ENCODE measurements at regions not wholly inside any gene's neighbourhood (a gene's known extent, or its start where the extent isn't known, plus 50 kb on each side); places are given as distances from the start of the nearest gene placed in this dataset.

DNA sequence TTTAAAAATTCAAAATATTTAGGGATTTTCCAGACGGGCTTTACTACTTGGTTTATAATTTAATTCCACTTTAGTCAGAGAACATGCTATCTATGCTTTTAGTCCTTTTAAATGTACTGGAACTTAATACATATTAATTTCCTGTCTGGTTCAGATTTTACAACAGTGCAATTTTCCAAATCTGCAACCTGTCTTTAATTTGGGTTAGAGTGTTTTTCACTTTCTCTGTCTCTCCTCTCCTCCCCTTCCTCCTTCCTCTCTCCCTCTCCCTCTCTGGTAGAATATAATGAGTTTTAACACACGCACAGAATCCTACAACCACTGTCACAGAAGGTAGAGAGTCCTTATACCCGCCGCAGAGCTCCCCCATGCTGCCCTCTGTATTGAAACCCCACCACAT is 950.7 kb downstream of the BRD1 start:
- CTCF ChIA-PET = no interaction called here
- no peak for DNase-seq
- no peaks in the 10 kb centered on the region for H3K4me1 Mint-ChIP-seq
- POLR2A ChIA-PET = no interaction called here
- WGBS (ENCODE audit: insufficient coverage) = 100% methylated on average over 2 of the region's 4 CpGs
- Histone ChIP-seq H3K4me3 (ENCODE audit: control extremely low read depth in 1 of 5, extremely low read depth in 1 of 5, insufficient read depth in 1 of 5, low read depth in 2 of 5, low read length in 4 of 5) (no peak overlapping the region), H3K27ac (ENCODE audit: low read length in 2 of 2) (no peak overlapping the region), H3K9ac (ENCODE audit: low read length) (no peak overlapping the region), H4K20me1 (ENCODE audit: control insufficient read depth, insufficient read depth, low read length, poor library complexity, severe bottlenecking) (no peaks in the 10 kb centered on the region), H3K4me1 (ENCODE audit: control insufficient read depth in 2 of 2, insufficient read depth in 2 of 2, low read length in 2 of 2) (no peaks in the 10 kb centered on the region), H3K27me3 (replicated peaks in 1 of 4; ENCODE audit: control extremely low read depth in 1 of 4, control insufficient read depth in 3 of 4, insufficient read depth in 4 of 4, low read length in 3 of 4) (no peaks in the 10 kb centered on the region), H2AFZ (ENCODE audit: insufficient read depth, low read depth, low read length, poor library complexity, severe bottlenecking) (no peak overlapping the region), H3K36me3 (replicated peaks in 1 of 2; ENCODE audit: control extremely low read depth in 1 of 2, control insufficient read depth in 1 of 2, extremely low read depth in 1 of 2, insufficient read depth in 2 of 2, low read length in 1 of 2) (no peaks in the 10 kb centered on the region), H3K9me3 (ENCODE audit: control extremely low read depth in 1 of 3, control insufficient read depth in 2 of 3, insufficient read depth in 1 of 3, low read length in 2 of 3) (peaks cover 0 to 10% (median 0%) of the 10 kb centered on the region in 3 donors), H3K79me2 (ENCODE audit: control insufficient read depth, insufficient read depth, low read length) (no peaks in the 10 kb centered on the region), H3K4me2 (replicated peaks; ENCODE audit: low read depth, low read length, poor library complexity, severe bottlenecking) (no peak overlapping the region)
- H3K27ac Mint-ChIP-seq = no peak overlapping the region
- no peaks in the 10 kb centered on the region for H3K27me3 Mint-ChIP-seq
- no peak for ATAC-seq (ENCODE audit: low read depth)
- no peak overlapping the region for H3K4me3 Mint-ChIP-seq
- TF ChIP-seq, protein P1, sequence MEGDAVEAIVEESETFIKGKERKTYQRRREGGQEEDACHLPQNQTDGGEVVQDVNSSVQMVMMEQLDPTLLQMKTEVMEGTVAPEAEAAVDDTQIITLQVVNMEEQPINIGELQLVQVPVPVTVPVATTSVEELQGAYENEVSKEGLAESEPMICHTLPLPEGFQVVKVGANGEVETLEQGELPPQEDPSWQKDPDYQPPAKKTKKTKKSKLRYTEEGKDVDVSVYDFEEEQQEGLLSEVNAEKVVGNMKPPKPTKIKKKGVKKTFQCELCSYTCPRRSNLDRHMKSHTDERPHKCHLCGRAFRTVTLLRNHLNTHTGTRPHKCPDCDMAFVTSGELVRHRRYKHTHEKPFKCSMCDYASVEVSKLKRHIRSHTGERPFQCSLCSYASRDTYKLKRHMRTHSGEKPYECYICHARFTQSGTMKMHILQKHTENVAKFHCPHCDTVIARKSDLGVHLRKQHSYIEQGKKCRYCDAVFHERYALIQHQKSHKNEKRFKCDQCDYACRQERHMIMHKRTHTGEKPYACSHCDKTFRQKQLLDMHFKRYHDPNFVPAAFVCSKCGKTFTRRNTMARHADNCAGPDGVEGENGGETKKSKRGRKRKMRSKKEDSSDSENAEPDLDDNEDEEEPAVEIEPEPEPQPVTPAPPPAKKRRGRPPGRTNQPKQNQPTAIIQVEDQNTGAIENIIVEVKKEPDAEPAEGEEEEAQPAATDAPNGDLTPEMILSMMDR (IDR thresholded peaks at IDR 0.05) = no peak
- TF ChIP-seq EZH2 (IDR thresholded peaks at IDR 0.05; ENCODE audit: borderline replicate concordance, insufficient read depth, low read depth, low read length, poor library complexity, severe bottlenecking) = no peak
- intact Hi-C loops (cut with micrococcal nuclease) = no loop called here
- H3K9me3 Mint-ChIP-seq (ENCODE audit: insufficient read depth) = no peaks in the 10 kb centered on the region

DNA sequence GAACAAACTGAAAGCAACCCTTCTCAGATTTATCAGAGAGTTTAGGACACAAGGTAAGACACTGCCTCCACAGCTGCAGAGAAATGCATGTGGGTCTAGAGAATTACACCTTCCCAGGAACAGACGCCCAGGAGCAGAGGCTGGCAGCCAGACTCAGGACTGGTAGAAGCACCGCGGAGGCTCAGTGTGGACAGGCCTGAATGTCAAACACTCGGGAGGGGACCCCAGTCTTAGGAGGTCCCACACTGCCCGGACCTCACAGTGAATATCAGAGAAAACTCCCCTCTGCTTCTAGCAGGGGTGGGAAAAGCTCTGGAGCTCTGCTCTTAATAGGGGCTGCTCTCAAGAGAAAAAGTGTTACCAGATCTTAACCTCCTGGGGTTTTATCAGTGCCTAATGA is 952.7 kb downstream of the BRD1 start:
- CTCF ChIA-PET = no interaction called here

More for the DNA sequence above, 952.7 kb downstream of the BRD1 start:
- POLR2A ChIA-PET = no interaction called here
- ATAC-seq (ENCODE audit: low read depth) = no peak
- no peak overlapping the region for H3K4me2 ChIP-seq (replicated peaks; ENCODE audit: low read depth, low read length, poor library complexity, severe bottlenecking)
- H3K9ac ChIP-seq (ENCODE audit: low read length) = no peak overlapping the region
- Mint-ChIP-seq H3K27me3 (no peaks in the 10 kb centered on the region), H3K9me3 (ENCODE audit: insufficient read depth) (peaks cover 4% of the 10 kb centered on the region), H3K4me1 (no peaks in the 10 kb centered on the region), H3K27ac (no peak overlapping the region), H3K4me3 (no peak overlapping the region)
- H3K27ac ChIP-seq (ENCODE audit: low read length in 2 of 2) = no peak overlapping the region
- no peaks in the 10 kb centered on the region for H4K20me1 ChIP-seq (ENCODE audit: control insufficient read depth, insufficient read depth, low read length, poor library complexity, severe bottlenecking)
- no peak for DNase-seq
- peaks cover 0 to 27% (median 0%) of the 10 kb centered on the region in 3 donors for H3K9me3 ChIP-seq (ENCODE audit: control extremely low read depth in 1 of 3, control insufficient read depth in 2 of 3, insufficient read depth in 1 of 3, low read length in 2 of 3)
- H2AFZ ChIP-seq (ENCODE audit: insufficient read depth, low read depth, low read length, poor library complexity, severe bottlenecking) = no peak overlapping the region
- H3K36me3 ChIP-seq (replicated peaks in 1 of 2; ENCODE audit: control extremely low read depth in 1 of 2, control insufficient read depth in 1 of 2, extremely low read depth in 1 of 2, insufficient read depth in 2 of 2, low read length in 1 of 2) = no peaks in the 10 kb centered on the region
- no peak overlapping the region for H3K4me3 ChIP-seq (ENCODE audit: control extremely low read depth in 1 of 5, extremely low read depth in 1 of 5, insufficient read depth in 1 of 5, low read depth in 2 of 5, low read length in 4 of 5)
- intact Hi-C loops (cut with micrococcal nuclease) = no loop called here
- no peaks in the 10 kb centered on the region for H3K27me3 ChIP-seq (replicated peaks in 1 of 4; ENCODE audit: control extremely low read depth in 1 of 4, control insufficient read depth in 3 of 4, insufficient read depth in 4 of 4, low read length in 3 of 4)
- no peaks in the 10 kb centered on the region for H3K79me2 ChIP-seq (ENCODE audit: control insufficient read depth, insufficient read depth, low read length)
- 62% methylated on average over 3 of the region's 5 CpGs for WGBS (ENCODE audit: insufficient coverage)
- no peaks in the 10 kb centered on the region for H3K4me1 ChIP-seq (ENCODE audit: control insufficient read depth in 2 of 2, insufficient read depth in 2 of 2, low read length in 2 of 2)
- TF ChIP-seq EZH2 (IDR thresholded peaks at IDR 0.05; ENCODE audit: borderline replicate concordance, insufficient read depth, low read depth, low read length, poor library complexity, severe bottlenecking) = no peak
- TF ChIP-seq, protein P1 (IDR thresholded peaks at IDR 0.05) = no peak
